HCT116 (cell line): ENCODE measurements at regions not wholly inside any gene's neighbourhood (a gene's known extent, or its start where the extent isn't known, plus 50 kb on each side); places are given as distances from the start of the nearest gene placed in this dataset.

Experiments
- ATAC-seq: fragments of 200-7000 bp; cut with Tn5 transposase; 2 replicates; pipeline ENCODE4 v1.9.1; 2020; ENCODE audit warnings: mild to moderate bottlenecking, moderate library complexity
- BruUV-seq: library from RNA; stranded (reverse); fragments of 400-500 nt; replicated peaks from 2 replicates; lab custom pipeline; 2021; lab: Mats Ljungman, UMichigan
- CTCF ChIA-PET: fragments of 300-600 bp; sonication (Branson Sonifier 250); formaldehyde crosslinking; loops from one replicate; lab custom pipeline; 2021; ENCODE audit warnings: antibody characterized with exemption; lab: Charles Lee
- POLR2A ChIA-PET: fragments of 300-600, 350-600 bp; sonication (Branson Sonifier 250); formaldehyde crosslinking; loops from one replicate; lab custom pipeline; 2021; ENCODE audit warnings: antibody characterized with exemption; lab: Charles Lee
- RAD21 ChIA-PET, 2 experiments: fragments of 300-600 bp; sonication (Branson Sonifier 250); formaldehyde crosslinking; loops; one replicate each; lab custom pipeline; 2023; ENCODE audit warnings: low total read pairs in 2 of 2; ENCODE audit not compliant: uncharacterized antibody in 2 of 2, unreplicated experiment in 2 of 2, low non-redundant PET in 1 of 2; lab: Charles Lee
- DNase-seq: peaks from one replicate; pipeline ENCODE4 v3.0.0-alpha.2; 2010; ENCODE audit warnings: low read depth, low spot score
- H2AFZ ChIP-seq: fragments of 200-600 bp; shearing (Covaris generic), sonication (generic); 2 replicates; pipeline ENCODE4 v1.6.1; 2017; ENCODE audit warnings: low read depth, mixed run types, mixed read lengths, antibody characterized with exemption, low read length; ENCODE audit not compliant: poor library complexity, severe bottlenecking
- H3K27ac ChIP-seq: 2 replicates; pipeline ENCODE4 v1.5.1; 2012; ENCODE audit warnings: low read depth, low read length
- H3K27me3 ChIP-seq: fragments of 200-600 bp; sonication (generic); 2 replicates; pipeline ENCODE4 v1.6.1; 2016; ENCODE audit warnings: mixed run types, low read length, mixed read lengths; ENCODE audit not compliant: insufficient read depth
- H3K36me3 ChIP-seq, 2 experiments: fragments of 200-500 bp in 1 of 2; fragments of 200-600 bp in 1 of 2; sonication (Bioruptor generic) in 1 of 2; sonication (generic) in 1 of 2; 2 replicates each; pipeline versions ENCODE4 v1.5.1 to v1.6.1; 2014 to 2016; ENCODE audit warnings: low read length in 2 of 2, inconsistent platforms in 1 of 2, mixed read lengths in 1 of 2, mixed run types in 1 of 2; ENCODE audit not compliant: insufficient read depth in 2 of 2, control insufficient read depth in 1 of 2
- H3K4me1 ChIP-seq, 2 experiments: fragments of 200-600 bp in 1 of 2; sonication (generic) in 1 of 2; 2 replicates each; pipeline versions ENCODE4 v1.5.1 to v1.6.1; 2012 to 2017; ENCODE audit warnings: low read length in 2 of 2, inconsistent platforms in 1 of 2, mild to moderate bottlenecking in 1 of 2, mixed read lengths in 1 of 2, mixed run types in 1 of 2, moderate library complexity in 1 of 2; ENCODE audit not compliant: insufficient read depth in 2 of 2, control insufficient read depth in 1 of 2
- H3K4me2 ChIP-seq: fragments of 200-600 bp; sonication (generic); 2 replicates; pipeline ENCODE4 v1.6.1; 2017; ENCODE audit warnings: mixed run types, low read length, mixed read lengths
- H3K4me3 ChIP-seq, 2 experiments: fragments of 200-600 bp in 1 of 2; sonication (generic) in 1 of 2; replicated peaks in 1 of 2; 2 replicates each; pipeline ENCODE4 v1.5.1; 2011 to 2016; ENCODE audit warnings: low read length in 2 of 2, control low read depth in 1 of 2, low read depth in 1 of 2, mild to moderate bottlenecking in 1 of 2, mixed read lengths in 1 of 2, mixed run types in 1 of 2
- H3K79me2 ChIP-seq: fragments of 200-600 bp; sonication (generic); 2 replicates; pipeline ENCODE4 v1.6.1; 2017; ENCODE audit warnings: mild to moderate bottlenecking, mixed run types, low read length, moderate library complexity, mixed read lengths; ENCODE audit not compliant: insufficient read depth
- H3K9ac ChIP-seq: fragments of 200-600 bp; sonication (generic); 2 replicates; pipeline ENCODE4 v1.6.1; 2016; ENCODE audit warnings: low read length, mixed read lengths
- H3K9me2 ChIP-seq: fragments of 200-600 bp; sonication (generic), shearing (Covaris generic); 2 replicates; pipeline ENCODE4 v1.6.1; 2017; ENCODE audit warnings: mixed run types, mild to moderate bottlenecking, moderate library complexity; ENCODE audit not compliant: insufficient read depth
- H3K9me3 ChIP-seq, 2 experiments: fragments of 200-500 bp in 1 of 2; fragments of 200-600 bp in 1 of 2; sonication (Bioruptor generic) in 1 of 2; sonication (generic) in 1 of 2; 2 replicates each; pipeline ENCODE4 v1.6.1; 2014 to 2017; ENCODE audit warnings: low read length in 2 of 2, mixed read lengths in 2 of 2, inconsistent platforms in 1 of 2, low read depth in 1 of 2, mild to moderate bottlenecking in 1 of 2, mixed run types in 1 of 2, moderate library complexity in 1 of 2; ENCODE audit not compliant: control insufficient read depth in 1 of 2, insufficient read depth in 1 of 2
- H4K20me1 ChIP-seq: fragments of 200-600 bp; sonication (generic), shearing (Covaris generic); 2 replicates; pipeline ENCODE4 v1.6.1; 2017; ENCODE audit warnings: mixed run types, mild to moderate bottlenecking, moderate library complexity; ENCODE audit not compliant: insufficient read depth
- ATF3 ChIP-seq: IDR thresholded peaks from 2 replicates; pipeline ENCODE4 v1.6.1; 2012
- CBX3 ChIP-seq: IDR thresholded peaks from 2 replicates; pipeline ENCODE4 v1.6.1; 2012; ENCODE audit warnings: low read depth
- CEBPB ChIP-seq: IDR thresholded peaks from 2 replicates; pipeline ENCODE4 v1.6.1; 2012; ENCODE audit warnings: low read depth
- ELF1 ChIP-seq: IDR thresholded peaks from 2 replicates; pipeline ENCODE4 v1.6.1; 2012; ENCODE audit warnings: low read depth, borderline replicate concordance
- EZH2 ChIP-seq: fragments of 200-600 bp; sonication (generic); IDR thresholded peaks from 2 replicates; pipeline ENCODE4 v1.6.1; 2017; ENCODE audit warnings: antibody characterized with exemption, mixed run types
- EZH2phosphoT487 ChIP-seq: fragments of 200-600 bp; IDR thresholded peaks from 2 replicates; pipeline ENCODE4 v1.6.1; 2018; ENCODE audit warnings: antibody characterized with exemption, borderline replicate concordance
- FOSL1 ChIP-seq: IDR thresholded peaks from 2 replicates; pipeline ENCODE4 v1.6.1; 2012; ENCODE audit warnings: low read depth
- JUND ChIP-seq: IDR thresholded peaks from 2 replicates; pipeline ENCODE4 v1.6.1; 2012
- POLR2A ChIP-seq: IDR thresholded peaks from 2 replicates; pipeline ENCODE4 v1.7.0; 2011; ENCODE audit warnings: borderline replicate concordance; ENCODE audit not compliant: insufficient read depth, insufficient read length; ENCODE audit errors: extremely low read depth
- RAD21 ChIP-seq: IDR thresholded peaks from 2 replicates; pipeline ENCODE4 v1.6.1; 2012; ENCODE audit warnings: low read depth, mild to moderate bottlenecking
- REST ChIP-seq: IDR thresholded peaks from 2 replicates; pipeline ENCODE4 v1.6.1; 2012; ENCODE audit warnings: low read depth
- SIN3A ChIP-seq: IDR thresholded peaks from 2 replicates; pipeline ENCODE4 v1.6.1; 2012; ENCODE audit warnings: low read depth
- SRF ChIP-seq: IDR thresholded peaks from 2 replicates; pipeline ENCODE4 v1.6.1; 2012; ENCODE audit warnings: low read depth
- TCF7L2 ChIP-seq: IDR thresholded peaks from 2 replicates; pipeline ENCODE4 v1.7.0; 2011; ENCODE audit warnings: borderline replicate concordance, inconsistent platforms; ENCODE audit not compliant: insufficient read depth, insufficient read length; ENCODE audit errors: extremely low read depth
- YY1 ChIP-seq: IDR thresholded peaks from 2 replicates; pipeline ENCODE4 v1.6.1; 2011; ENCODE audit warnings: low read length, low read depth, moderate library complexity, mild to moderate bottlenecking; ENCODE audit not compliant: insufficient replicate concordance; ENCODE audit errors: extremely low read depth
- ZFX ChIP-seq: fragments of 450-650 bp; IDR thresholded peaks from 2 replicates; pipeline ENCODE4 v1.6.1; 2017
- ZNF274 ChIP-seq: fragments of 200-500 bp; sonication (Bioruptor generic); IDR thresholded peaks from 2 replicates; pipeline ENCODE4 v1.6.1; 2014; ENCODE audit warnings: mild to moderate bottlenecking, low read depth, low read length, inconsistent platforms
- intact Hi-C: fragments of 100-400 bp; cut with micrococcal nuclease; formaldehyde crosslinking; loops from 2 replicates; pipeline ENCODE4 v1.10.0; 2022
- TF ChIP-seq, protein P1 (sequence below): IDR thresholded peaks from 2 replicates; pipeline ENCODE4 v1.6.1; 2012
- TF ChIP-seq, protein P2 (sequence below): IDR thresholded peaks from 2 replicates; pipeline ENCODE4 v1.6.1; 2011; ENCODE audit warnings: mild to moderate bottlenecking, low read length, moderate library complexity; ENCODE audit not compliant: insufficient replicate concordance; ENCODE audit errors: extremely low read depth

GRCh38 chr20:17158701-17159100 lies 68.1 kb upstream of the PCSK2 start:
- no peak overlapping the region for H3K27ac ChIP-seq
- no peak for DNase-seq
- CTCF ChIA-PET, result no interaction called here
- H4K20me1 ChIP-seq, result no peaks in the 10 kb centered on the region; the same call in 1 of the 2 replicates
- TF ChIP-seq, protein P1, sequence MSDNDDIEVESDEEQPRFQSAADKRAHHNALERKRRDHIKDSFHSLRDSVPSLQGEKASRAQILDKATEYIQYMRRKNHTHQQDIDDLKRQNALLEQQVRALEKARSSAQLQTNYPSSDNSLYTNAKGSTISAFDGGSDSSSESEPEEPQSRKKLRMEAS, result no peak
- no peak for TF ChIP-seq CEBPB
- no peak for TF ChIP-seq FOSL1
- TF ChIP-seq SIN3A, result no peak
- TF ChIP-seq POLR2A, result no peak
- no peak for TF ChIP-seq SRF
- TF ChIP-seq, protein P2, sequence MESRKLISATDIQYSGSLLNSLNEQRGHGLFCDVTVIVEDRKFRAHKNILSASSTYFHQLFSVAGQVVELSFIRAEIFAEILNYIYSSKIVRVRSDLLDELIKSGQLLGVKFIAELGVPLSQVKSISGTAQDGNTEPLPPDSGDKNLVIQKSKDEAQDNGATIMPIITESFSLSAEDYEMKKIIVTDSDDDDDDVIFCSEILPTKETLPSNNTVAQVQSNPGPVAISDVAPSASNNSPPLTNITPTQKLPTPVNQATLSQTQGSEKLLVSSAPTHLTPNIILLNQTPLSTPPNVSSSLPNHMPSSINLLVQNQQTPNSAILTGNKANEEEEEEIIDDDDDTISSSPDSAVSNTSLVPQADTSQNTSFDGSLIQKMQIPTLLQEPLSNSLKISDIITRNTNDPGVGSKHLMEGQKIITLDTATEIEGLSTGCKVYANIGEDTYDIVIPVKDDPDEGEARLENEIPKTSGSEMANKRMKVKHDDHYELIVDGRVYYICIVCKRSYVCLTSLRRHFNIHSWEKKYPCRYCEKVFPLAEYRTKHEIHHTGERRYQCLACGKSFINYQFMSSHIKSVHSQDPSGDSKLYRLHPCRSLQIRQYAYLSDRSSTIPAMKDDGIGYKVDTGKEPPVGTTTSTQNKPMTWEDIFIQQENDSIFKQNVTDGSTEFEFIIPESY, result no peak
- no peak for TF ChIP-seq YY1
- no peak for TF ChIP-seq ATF3
- no peak for TF ChIP-seq RAD21
- TF ChIP-seq CBX3, result no peak
- no peak for TF ChIP-seq EZH2phosphoT487
- no peak for TF ChIP-seq ZNF274
- TF ChIP-seq ZFX, result no peak
- TF ChIP-seq JUND, result no peak
- TF ChIP-seq TCF7L2, result no peak
- TF ChIP-seq REST, result no peak
- TF ChIP-seq ELF1, result no peak
- TF ChIP-seq EZH2, result no peak
- H3K9ac ChIP-seq, result no peak overlapping the region
- POLR2A ChIA-PET, result no interaction called here
- intact Hi-C loops, result no loop called here
- RAD21 ChIA-PET, result no interaction called here
- no peaks in the 10 kb centered on the region for H3K79me2 ChIP-seq
- H3K9me2 ChIP-seq, result no peaks in the 10 kb centered on the region
- 0 out of 2 replicates have a peak, but pooled peaks cover 8% of the 10 kb centered on the region for H3K27me3 ChIP-seq
- no peaks in the 10 kb centered on the region for H3K36me3 ChIP-seq
- no peak overlapping the region for H3K4me2 ChIP-seq
- H3K4me1 ChIP-seq, result no peaks in the 10 kb centered on the region
- H3K9me3 ChIP-seq, result no peaks in the 10 kb centered on the region
- no TSS peak for BruUV-seq
- H2AFZ ChIP-seq, result no peak overlapping the region
- no peak overlapping the region for H3K4me3 ChIP-seq
- ATAC-seq, result no peak
